GM12874 (cell line): ENCODE measurements at regions not wholly inside any gene's neighbourhood (a gene's known extent, or its start where the extent isn't known, plus 50 kb on each side); places are given as distances from the start of the nearest gene placed in this dataset.

ENCODE experiments used
- CTCF ChIP-seq: IDR thresholded peaks from 2 replicates; pipeline ENCODE4 v1.5.1; 2011; ENCODE audit warnings: low read depth, mild to moderate bottlenecking, control low read depth, low read length, moderate library complexity; ENCODE audit not compliant: insufficient read depth

GRCh38 chr1:222457513-222457912 is 90.4 kb downstream of the HHIPL2 start:
- TF ChIP-seq CTCF: no peak

GRCh38 chr1:222457084-222457483 is 90.8 kb downstream of the HHIPL2 start:
- TF ChIP-seq CTCF: no peak

GRCh38 chr1:222455188-222455879 is 92.6 kb downstream of the HHIPL2 start:
- TF ChIP-seq CTCF: peak; percentile 89

- no peak for TF ChIP-seq CTCF
Measured at GRCh38 chr1:222454782-222455181, 93.1 kb downstream of the HHIPL2 start.

- no peak for TF ChIP-seq CTCF
Measured at GRCh38 chr1:222454186-222454585, 93.7 kb downstream of the HHIPL2 start.

GRCh38 chr1:222452031-222452430 is 95.9 kb downstream of the HHIPL2 start:
- TF ChIP-seq CTCF: no peak

GRCh38 chr1:222443566-222443965 is 104.3 kb downstream of the HHIPL2 start:
- TF ChIP-seq CTCF: no peak
